Neural cell (in vitro differentiated cells): ENCODE measurements at regions not wholly inside any gene's neighbourhood (a gene's known extent, or its start where the extent isn't known, plus 50 kb on each side); places are given as distances from the start of the nearest gene placed in this dataset.

Experiments used
- H2AFZ ChIP-seq: fragments of 200-600, 300-800 bp; sonication (generic), shearing (Covaris generic); 2 replicates; pipeline ENCODE4 v1.6.0; 2014; ENCODE audit warnings: low read depth, mild to moderate bottlenecking, antibody characterized with exemption, low read length, moderate library complexity
- H3F3A ChIP-seq: fragments of 200-600 bp; shearing (Covaris generic); 2 replicates; pipeline ENCODE4 v1.6.1; 2016; ENCODE audit warnings: mild to moderate bottlenecking, moderate library complexity, mixed read lengths, antibody characterized with exemption, low read length; ENCODE audit not compliant: insufficient read depth, poor library complexity, severe bottlenecking
- H3K27ac ChIP-seq: fragments of 200-600, 300-800 bp; sonication (generic), shearing (Covaris generic); 2 replicates; pipeline ENCODE4 v1.5.1; 2014; ENCODE audit warnings: mild to moderate bottlenecking, low read length, moderate library complexity
- H3K27me3 ChIP-seq: fragments of 300-800, 200-600 bp; sonication (generic), shearing (Covaris generic); 2 replicates; pipeline ENCODE4 v1.6.0; 2014; ENCODE audit warnings: mild to moderate bottlenecking, low read depth, low read length, moderate library complexity; ENCODE audit not compliant: insufficient read depth
- H3K36me3 ChIP-seq: fragments of 300-800, 200-600 bp; sonication (generic), shearing (Covaris generic); 2 replicates; pipeline ENCODE4 v1.5.1; 2014; ENCODE audit warnings: mild to moderate bottlenecking, antibody characterized with exemption, low read length, moderate library complexity; ENCODE audit not compliant: insufficient read depth
- H3K4me2 ChIP-seq: fragments of 300-800, 200-600 bp; sonication (generic), shearing (Covaris generic); 2 replicates; pipeline ENCODE4 v1.6.0; 2014; ENCODE audit warnings: mild to moderate bottlenecking, low read length
- H3K4me3 ChIP-seq: fragments of 300-800, 200-600 bp; sonication (generic), shearing (Covaris generic); 2 replicates; pipeline ENCODE4 v1.5.1; 2014; ENCODE audit warnings: mild to moderate bottlenecking, low read length, moderate library complexity
- H3K79me2 ChIP-seq: fragments of 200-600 bp; shearing (Covaris generic); replicated peaks from 2 replicates; pipeline ENCODE4 v1.6.0; 2014; ENCODE audit warnings: mild to moderate bottlenecking, low read length, moderate library complexity; ENCODE audit not compliant: insufficient read depth
- H3K9ac ChIP-seq: fragments of 300-800, 200-600 bp; sonication (generic), shearing (Covaris generic); 2 replicates; pipeline ENCODE4 v1.6.1; 2016; ENCODE audit warnings: mild to moderate bottlenecking, low read length, mixed read lengths
- H3K9me2 ChIP-seq: fragments of 200-600 bp; shearing (Covaris generic); 2 replicates; pipeline ENCODE4 v1.6.1; 2016; ENCODE audit warnings: mild to moderate bottlenecking, low read length, mixed read lengths; ENCODE audit not compliant: insufficient read depth
- H3K9me3 ChIP-seq: fragments of 200-600, 300-800 bp; sonication (generic), shearing (Covaris generic); 2 replicates; pipeline ENCODE4 v1.6.1; 2016; ENCODE audit warnings: mild to moderate bottlenecking, mixed run types, low read length, moderate library complexity, mixed read lengths
- H4K20me1 ChIP-seq: fragments of 200-600 bp; shearing (Covaris generic); 2 replicates; pipeline ENCODE4 v1.6.1; 2016; ENCODE audit warnings: mild to moderate bottlenecking, mixed run types; ENCODE audit not compliant: insufficient read depth
- CTCF ChIP-seq: fragments of 450-650 bp; IDR thresholded peaks from 2 replicates; pipeline ENCODE4 v1.5.1; 2014; ENCODE audit warnings: antibody characterized with exemption, mild to moderate bottlenecking, moderate library complexity; ENCODE audit not compliant: poor library complexity, severe bottlenecking
- EP300 ChIP-seq: fragments of 450-650 bp; conservative IDR thresholded peaks from 2 replicates; pipeline ENCODE4 v1.6.1; 2014; ENCODE audit warnings: antibody characterized with exemption, mild to moderate bottlenecking, moderate library complexity; ENCODE audit not compliant: poor library complexity, severe bottlenecking
- EZH2 ChIP-seq: fragments of 200-600, 300-800 bp; shearing (Covaris generic), sonication (generic); IDR thresholded peaks from 2 replicates; pipeline ENCODE4 v1.6.1; 2014; ENCODE audit warnings: antibody characterized with exemption, low read length, borderline replicate concordance, mild to moderate bottlenecking; ENCODE audit not compliant: insufficient read depth, poor library complexity, severe bottlenecking
- MXI1 ChIP-seq: fragments of 450-650 bp; conservative IDR thresholded peaks from 2 replicates; pipeline ENCODE4 v1.6.1; 2014; ENCODE audit warnings: antibody characterized with exemption, mild to moderate bottlenecking; ENCODE audit not compliant: poor library complexity, severe bottlenecking
- POLR2AphosphoS5 ChIP-seq: IDR thresholded peaks from 2 replicates; pipeline ENCODE4 v1.6.1; 2012
- RAD21 ChIP-seq: fragments of 450-650 bp; conservative IDR thresholded peaks from 2 replicates; pipeline ENCODE4 v1.6.1; 2014; ENCODE audit warnings: antibody characterized with exemption, mild to moderate bottlenecking, moderate library complexity
- REST ChIP-seq: IDR thresholded peaks from 2 replicates; pipeline ENCODE4 v1.6.1; 2012; ENCODE audit warnings: borderline replicate concordance
- SMC3 ChIP-seq: fragments of 450-650 bp; conservative IDR thresholded peaks from 2 replicates; pipeline ENCODE4 v1.6.1; 2014; ENCODE audit warnings: antibody characterized with exemption, mild to moderate bottlenecking, moderate library complexity; ENCODE audit not compliant: poor library complexity
- TAF1 ChIP-seq: IDR thresholded peaks from 2 replicates; pipeline ENCODE4 v1.6.1; 2012; ENCODE audit warnings: low read depth

GRCh38 chr11:15837901-15838489, 518.4 kb downstream of the SOX6 start:
- H3K9me3 ChIP-seq, result no peaks in the 10 kb centered on the region
- H3K79me2 ChIP-seq, result no peaks in the 10 kb centered on the region
- H3K9me2 ChIP-seq, result no peaks in the 10 kb centered on the region
- no peak overlapping the region for H3K9ac ChIP-seq
- no peak overlapping the region for H2AFZ ChIP-seq
- TF ChIP-seq EZH2 (no peak), SMC3 (no peak), MXI1 (no peak), TAF1 (no peak), EP300 (no peak), REST (no peak), POLR2AphosphoS5 (no peak), CTCF (no peak), RAD21 (no peak)
- no peak overlapping the region for H3K4me2 ChIP-seq
- H3K36me3 ChIP-seq, result no peaks in the 10 kb centered on the region
- H3K27me3 ChIP-seq, result no peaks in the 10 kb centered on the region
- no peaks in the 10 kb centered on the region for H4K20me1 ChIP-seq
- no peaks in the 10 kb centered on the region for H3F3A ChIP-seq
- H3K27ac ChIP-seq, result no peak overlapping the region
- H3K4me3 ChIP-seq, result no peak overlapping the region

GRCh38 chr11:15839061-15839460, 517.3 kb downstream of the SOX6 start:
- Histone ChIP-seq H3K9me2 (no peaks in the 10 kb centered on the region), H3K79me2 (no peaks in the 10 kb centered on the region), H2AFZ (no peak overlapping the region), H3K27me3 (no peaks in the 10 kb centered on the region), H3K9ac (no peak overlapping the region), H3F3A (no peaks in the 10 kb centered on the region), H3K27ac (no peak overlapping the region), H3K9me3 (no peaks in the 10 kb centered on the region), H3K4me3 (no peak overlapping the region), H4K20me1 (no peaks in the 10 kb centered on the region), H3K4me2 (no peak overlapping the region), H3K36me3 (no peaks in the 10 kb centered on the region)
- no peak for TF ChIP-seq TAF1
- no peak for TF ChIP-seq EZH2
- TF ChIP-seq SMC3, result no peak
- TF ChIP-seq CTCF, result no peak
